ENCODE measurements at regions not wholly inside any gene's neighbourhood (a gene's known extent, or its start where the extent isn't known, plus 50 kb on each side); places are given as distances from the start of the nearest gene placed in this dataset.
"Not testable (repeated sequence)": the region's sequence is repeated elsewhere in the genome, so short reads cannot be mapped to it uniquely, and the experiment has no call there.

GRCh38 chr5:130397132-130397531 is 492.9 kb downstream of the CHSY3 start:
- Histone ChIP-seq H4K20me1 (ENCODE audit: insufficient read depth, low read length) (no peaks in the 10 kb centered on the region), H3K9me3 (ENCODE audit: insufficient read depth, low read length) (no peaks in the 10 kb centered on the region)
- no peak for TF ChIP-seq CTCF (IDR thresholded peaks at IDR 0.05; ENCODE audit: low read depth, low read length)
- TF ChIP-seq EZH2phosphoT487 (IDR thresholded peaks at IDR 0.05; ENCODE audit: low read depth), result no peak

GRCh38 chr5:130391727-130392264 is 487.5 kb downstream of the CHSY3 start:
- not testable (repeated sequence) for H3K27ac ChIP-seq (ENCODE audit: low read length)

More at GRCh38 chr5:130397132-130397531, 492.9 kb downstream of the CHSY3 start:
- H3K4me1 ChIP-seq (ENCODE audit: low read length), result no peaks in the 10 kb centered on the region
- H2AFZ ChIP-seq (ENCODE audit: low read depth, low read length), result no peak overlapping the region
- H3K4me3 ChIP-seq (ENCODE audit: low read length), result no peak overlapping the region
- H3K27ac ChIP-seq (ENCODE audit: low read length), result no peak overlapping the region
- no peaks in the 10 kb centered on the region for H3K79me2 ChIP-seq (ENCODE audit: low read length)
- no peaks in the 10 kb centered on the region for H3K36me3 ChIP-seq (replicated peaks; ENCODE audit: low read depth, low read length)
- no peak overlapping the region for H3K4me2 ChIP-seq (ENCODE audit: low read length)
- no peaks in the 10 kb centered on the region for H3K27me3 ChIP-seq (ENCODE audit: low read depth, low read length)
- no peak overlapping the region for H3K9ac ChIP-seq (ENCODE audit: low read length)

GRCh38 chr5:130386155-130386554 is 481.9 kb downstream of the CHSY3 start:
- no peak overlapping the region for H3K9ac ChIP-seq (ENCODE audit: low read length)
- no peaks in the 10 kb centered on the region for H4K20me1 ChIP-seq (ENCODE audit: insufficient read depth, low read length)
- H3K27ac ChIP-seq (ENCODE audit: low read length), result no peak overlapping the region
- no peaks in the 10 kb centered on the region for H3K79me2 ChIP-seq (ENCODE audit: low read length)
- no peak for TF ChIP-seq CTCF (IDR thresholded peaks at IDR 0.05; ENCODE audit: low read depth, low read length)
- no peak for TF ChIP-seq EZH2phosphoT487 (IDR thresholded peaks at IDR 0.05; ENCODE audit: low read depth)
- no peaks in the 10 kb centered on the region for H3K4me1 ChIP-seq (ENCODE audit: low read length)
- H2AFZ ChIP-seq (ENCODE audit: low read depth, low read length), result peak overlapping the region; percentile 60; the same call in 1 of the 2 replicates
- no peaks in the 10 kb centered on the region for H3K36me3 ChIP-seq (replicated peaks; ENCODE audit: low read depth, low read length)
- no peak overlapping the region for H3K4me3 ChIP-seq (ENCODE audit: low read length)
- no peaks in the 10 kb centered on the region for H3K9me3 ChIP-seq (ENCODE audit: insufficient read depth, low read length)
- H3K4me2 ChIP-seq (ENCODE audit: low read length), result no peak overlapping the region
- no peaks in the 10 kb centered on the region for H3K27me3 ChIP-seq (ENCODE audit: low read depth, low read length)

More at GRCh38 chr5:130391727-130392264, 487.5 kb downstream of the CHSY3 start:
- not testable (repeated sequence) for H4K20me1 ChIP-seq (ENCODE audit: insufficient read depth, low read length); H3K4me3 ChIP-seq (ENCODE audit: low read length); H3K9ac ChIP-seq (ENCODE audit: low read length); H3K36me3 ChIP-seq (replicated peaks; ENCODE audit: low read depth, low read length); H3K4me2 ChIP-seq (ENCODE audit: low read length); H3K9me3 ChIP-seq (ENCODE audit: insufficient read depth, low read length); H3K4me1 ChIP-seq (ENCODE audit: low read length); H2AFZ ChIP-seq (ENCODE audit: low read depth, low read length); H3K27me3 ChIP-seq (ENCODE audit: low read depth, low read length); H3K79me2 ChIP-seq (ENCODE audit: low read length)

- TF ChIP-seq CTCF (IDR thresholded peaks at IDR 0.05; ENCODE audit: low read depth, low read length) (no peak), EZH2phosphoT487 (IDR thresholded peaks at IDR 0.05; ENCODE audit: low read depth) (no peak)
- no peaks in the 10 kb centered on the region for H4K20me1 ChIP-seq (ENCODE audit: insufficient read depth, low read length)
- peak overlapping the region; percentile 60; the same call in 1 of the 2 replicates for H2AFZ ChIP-seq (ENCODE audit: low read depth, low read length)
- H3K36me3 ChIP-seq (replicated peaks; ENCODE audit: low read depth, low read length), result no peaks in the 10 kb centered on the region
- no peak overlapping the region for H3K27ac ChIP-seq (ENCODE audit: low read length)
- H3K9ac ChIP-seq (ENCODE audit: low read length), result no peak overlapping the region
- no peaks in the 10 kb centered on the region for H3K4me1 ChIP-seq (ENCODE audit: low read length)
- no peak overlapping the region for H3K4me2 ChIP-seq (ENCODE audit: low read length)
- H3K79me2 ChIP-seq (ENCODE audit: low read length), result no peaks in the 10 kb centered on the region
- no peaks in the 10 kb centered on the region for H3K9me3 ChIP-seq (ENCODE audit: insufficient read depth, low read length)
- no peaks in the 10 kb centered on the region for H3K27me3 ChIP-seq (ENCODE audit: low read depth, low read length)
- no peak overlapping the region for H3K4me3 ChIP-seq (ENCODE audit: low read length)
Observed at GRCh38 chr5:130385656-130386055, 481.4 kb downstream of the CHSY3 start.
